A673 (cell line): ENCODE measurements at regions not wholly inside any gene's neighbourhood (a gene's known extent, or its start where the extent isn't known, plus 50 kb on each side); places are given as distances from the start of the nearest gene placed in this dataset.
A peak's percentile ranks its signal among the peaks of the same experiment; 100 is the strongest.
"Not testable (repeated sequence)": the region's sequence is repeated elsewhere in the genome, so short reads cannot be mapped to it uniquely, and the experiment has no call there.

Experiments used
- BruUV-seq: library from RNA; stranded (reverse); fragments of 400-500 nt; replicated peaks from 2 replicates; lab custom pipeline; 2021; lab: Mats Ljungman, UMichigan
- CTCF ChIA-PET: fragments of 300-600 bp; sonication (Branson Sonifier 250); formaldehyde crosslinking; loops from one replicate; lab custom pipeline; 2022; ENCODE audit warnings: antibody characterized with exemption; lab: Charles Lee
- POLR2A ChIA-PET: fragments of 300-600 bp; sonication (Branson Sonifier 250); formaldehyde crosslinking; loops from one replicate; lab custom pipeline; 2022; ENCODE audit warnings: antibody characterized with exemption; ENCODE audit not compliant: low non-redundant PET; lab: Charles Lee
- DNase-seq: peaks from one replicate; pipeline ENCODE4 v3.0.0-alpha.2; 2015; ENCODE audit warnings: low spot score
- H3K27ac ChIP-seq: fragments of 200-600 bp; sonication (generic); 2 replicates; pipeline ENCODE4 v1.5.1; 2016; ENCODE audit warnings: mixed run types, low read depth, mild to moderate bottlenecking, mixed read lengths, antibody characterized with exemption, low read length; ENCODE audit not compliant: poor library complexity, severe bottlenecking
- H3K27me3 ChIP-seq: fragments of 200-600 bp; sonication (generic); replicated peaks from 2 replicates; pipeline ENCODE4 v1.6.1; 2017; ENCODE audit warnings: mixed run types, low read depth, mild to moderate bottlenecking, mixed read lengths, antibody characterized with exemption, low read length; ENCODE audit not compliant: insufficient read depth, poor library complexity
- H3K36me3 ChIP-seq: fragments of 200-600 bp; sonication (generic); 2 replicates; pipeline ENCODE4 v1.6.1; 2016; ENCODE audit warnings: mixed run types, mild to moderate bottlenecking, mixed read lengths, antibody characterized with exemption, low read length; ENCODE audit not compliant: insufficient read depth, poor library complexity, severe bottlenecking
- H3K4me1 ChIP-seq: fragments of 200-600 bp; sonication (generic); 2 replicates; pipeline ENCODE4 v1.6.1; 2017; ENCODE audit warnings: mixed run types, mild to moderate bottlenecking, mixed read lengths, antibody characterized with exemption, low read length; ENCODE audit not compliant: insufficient read depth, poor library complexity, severe bottlenecking
- H3K4me3 ChIP-seq: fragments of 200-600 bp; sonication (generic); 2 replicates; pipeline ENCODE4 v1.5.1; 2016; ENCODE audit warnings: low read depth, mixed run types, mild to moderate bottlenecking, mixed read lengths, low read length; ENCODE audit not compliant: poor library complexity, severe bottlenecking
- H3K9me3 ChIP-seq: fragments of 200-600 bp; sonication (generic); 2 replicates; pipeline ENCODE4 v1.6.1; 2016; ENCODE audit warnings: mixed run types, low read depth, mild to moderate bottlenecking, mixed read lengths, antibody characterized with exemption, low read length; ENCODE audit not compliant: poor library complexity, severe bottlenecking
- EZH2 ChIP-seq: fragments of 200-600 bp; sonication (generic); IDR thresholded peaks from 2 replicates; pipeline ENCODE4 v1.6.1; 2017; ENCODE audit warnings: borderline replicate concordance, low read depth, mild to moderate bottlenecking, mixed read lengths, antibody characterized with exemption, low read length; ENCODE audit not compliant: poor library complexity, severe bottlenecking
- intact Hi-C: fragments of 100-400 bp; cut with micrococcal nuclease; formaldehyde crosslinking; loops from one replicate; pipeline ENCODE4 v1.10.0; 2022; ENCODE audit not compliant: unreplicated experiment
- TF ChIP-seq, protein P1 (sequence below): fragments of 300-800, 200-600 bp; sonication (generic); conservative IDR thresholded peaks from 2 replicates; pipeline ENCODE4 v1.5.1; 2017; ENCODE audit warnings: low read depth, mild to moderate bottlenecking, antibody characterized with exemption, low read length, moderate library complexity, mixed read lengths

DNA sequence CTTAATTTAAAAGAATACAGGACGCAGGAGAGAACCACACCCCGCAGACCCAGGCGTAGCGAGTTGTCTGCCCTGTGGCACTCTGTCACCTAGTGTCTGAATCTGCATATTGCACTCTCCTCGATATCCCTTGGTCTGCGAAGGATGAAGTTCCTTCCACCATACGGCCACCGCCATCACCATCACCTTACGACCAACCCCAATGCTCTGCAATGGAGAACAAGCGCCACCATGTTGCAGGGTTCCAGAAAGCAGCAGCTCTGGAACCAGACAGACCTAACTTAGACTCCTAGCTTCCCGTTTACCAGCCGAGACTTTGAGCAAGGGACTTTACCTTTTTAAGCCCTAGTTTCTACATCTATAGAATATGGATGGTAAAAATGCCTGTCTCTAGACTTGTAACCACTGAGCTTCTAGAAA, 77.4 kb upstream of the DMRT1 start:
- peak; percentile 73 for DNase-seq
- CTCF ChIA-PET, result interaction anchor here (0.6 kb wide), 1 partner anchor 412 kb away, joined by 3 read pairs; no protein-coding TSS in a partner anchor
- H3K4me3 ChIP-seq, result no peak overlapping the region
- no peaks in the 10 kb centered on the region for H3K36me3 ChIP-seq
- TF ChIP-seq EZH2, result no peak
- TF ChIP-seq, protein P1, sequence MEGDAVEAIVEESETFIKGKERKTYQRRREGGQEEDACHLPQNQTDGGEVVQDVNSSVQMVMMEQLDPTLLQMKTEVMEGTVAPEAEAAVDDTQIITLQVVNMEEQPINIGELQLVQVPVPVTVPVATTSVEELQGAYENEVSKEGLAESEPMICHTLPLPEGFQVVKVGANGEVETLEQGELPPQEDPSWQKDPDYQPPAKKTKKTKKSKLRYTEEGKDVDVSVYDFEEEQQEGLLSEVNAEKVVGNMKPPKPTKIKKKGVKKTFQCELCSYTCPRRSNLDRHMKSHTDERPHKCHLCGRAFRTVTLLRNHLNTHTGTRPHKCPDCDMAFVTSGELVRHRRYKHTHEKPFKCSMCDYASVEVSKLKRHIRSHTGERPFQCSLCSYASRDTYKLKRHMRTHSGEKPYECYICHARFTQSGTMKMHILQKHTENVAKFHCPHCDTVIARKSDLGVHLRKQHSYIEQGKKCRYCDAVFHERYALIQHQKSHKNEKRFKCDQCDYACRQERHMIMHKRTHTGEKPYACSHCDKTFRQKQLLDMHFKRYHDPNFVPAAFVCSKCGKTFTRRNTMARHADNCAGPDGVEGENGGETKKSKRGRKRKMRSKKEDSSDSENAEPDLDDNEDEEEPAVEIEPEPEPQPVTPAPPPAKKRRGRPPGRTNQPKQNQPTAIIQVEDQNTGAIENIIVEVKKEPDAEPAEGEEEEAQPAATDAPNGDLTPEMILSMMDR, result peak; percentile 69
- POLR2A ChIA-PET, result no interaction called here
- H3K9me3 ChIP-seq, result no peaks in the 10 kb centered on the region
- no TSS peak for BruUV-seq
- no peak overlapping the region for H3K27ac ChIP-seq
- H3K4me1 ChIP-seq, result no peaks in the 10 kb centered on the region
- H3K27me3 ChIP-seq, result peaks cover 23% of the 10 kb centered on the region
- intact Hi-C loops, result loop anchor here (5.0 kb wide), 1 partner anchor 377 kb away; no protein-coding TSS in a partner anchor

DNA sequence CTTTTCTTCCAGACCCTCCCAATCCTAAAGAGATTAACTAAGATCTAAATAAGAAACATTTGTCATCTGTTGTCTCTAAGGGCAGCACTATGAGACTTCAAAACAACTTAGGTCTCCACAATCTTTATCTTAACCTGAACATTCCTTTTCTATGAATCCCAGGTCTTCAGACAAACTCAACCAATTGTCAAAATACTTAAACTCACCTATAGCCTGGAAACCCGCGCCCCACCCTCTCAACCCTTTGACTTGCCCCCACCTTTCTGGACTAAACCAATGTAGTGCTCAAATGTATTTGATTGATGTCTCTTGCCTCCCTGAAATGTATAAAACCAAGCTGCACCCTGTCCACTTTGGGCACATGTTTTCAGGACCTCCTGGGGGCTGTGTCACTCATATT, 76.5 kb upstream of the DMRT1 start:
- ChIA-PET POLR2A (no interaction called here), CTCF (no interaction called here)
- no peaks in the 10 kb centered on the region for H3K4me1 ChIP-seq
- no TSS peak for BruUV-seq
- peaks cover 21% of the 10 kb centered on the region for H3K27me3 ChIP-seq
- no peaks in the 10 kb centered on the region for H3K36me3 ChIP-seq
- H3K27ac ChIP-seq, result no peak overlapping the region
- no peaks in the 10 kb centered on the region for H3K9me3 ChIP-seq
- intact Hi-C loops, result loop anchor here (5.0 kb wide), 1 partner anchor 378 kb away; no protein-coding TSS in a partner anchor
- no peak for DNase-seq
- H3K4me3 ChIP-seq, result no peak overlapping the region
- TF ChIP-seq, protein P1, result no peak
- no peak for TF ChIP-seq EZH2

DNA sequence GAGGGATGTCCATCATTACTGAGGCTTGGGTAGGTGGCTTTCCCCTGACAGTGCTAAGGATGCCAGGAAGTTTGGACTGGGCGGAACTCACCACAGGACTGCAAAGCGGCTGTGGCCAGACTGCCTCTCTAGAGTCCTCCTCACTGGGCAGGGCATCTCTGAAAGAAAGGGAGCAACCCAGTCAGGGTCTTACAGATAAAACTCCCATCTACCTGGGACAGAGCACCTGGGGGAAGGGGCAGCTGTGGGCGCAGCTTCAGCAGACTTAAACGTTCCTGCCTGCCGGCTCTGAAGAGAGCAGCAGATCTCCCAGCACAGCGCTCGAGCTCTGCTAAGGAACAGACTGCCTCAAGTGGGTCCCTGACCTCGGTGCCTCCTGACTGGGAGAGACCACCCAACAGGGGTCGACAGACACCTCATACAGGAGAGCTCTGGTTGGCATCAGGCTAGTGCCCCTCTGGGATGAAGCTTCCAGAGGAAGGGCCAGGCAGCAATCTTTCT, 74.4 kb upstream of the DMRT1 start:
- not testable (repeated sequence) for BruUV-seq

DNA sequence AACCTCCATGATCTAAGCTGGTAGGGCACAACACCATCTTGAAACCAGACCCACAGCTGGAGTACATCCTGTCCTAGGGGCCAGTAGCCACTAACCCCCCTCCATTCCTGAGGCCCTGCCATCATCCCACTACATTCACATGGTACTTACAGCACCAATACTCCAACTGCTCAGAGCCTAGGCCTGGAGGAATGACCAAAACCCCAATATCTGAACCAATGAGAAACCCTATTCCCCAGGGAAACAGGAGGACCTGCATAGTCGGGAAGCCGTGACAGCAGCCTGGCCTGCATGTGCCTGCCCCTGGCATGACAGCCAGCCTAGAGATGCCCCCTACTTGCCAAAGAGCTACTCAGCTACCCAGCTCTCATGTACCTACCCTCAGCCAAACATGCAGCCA, 65.4 kb upstream of the DMRT1 start:
- no peak for TF ChIP-seq EZH2
- TF ChIP-seq, protein P1, result no peak
- Histone ChIP-seq H3K4me3 (no peak overlapping the region), H3K4me1 (no peaks in the 10 kb centered on the region), H3K36me3 (no peaks in the 10 kb centered on the region), H3K9me3 (no peaks in the 10 kb centered on the region), H3K27ac (no peak overlapping the region), H3K27me3 (peaks cover 11% of the 10 kb centered on the region)
- BruUV-seq, result no TSS peak
- DNase-seq, result no peak
- ChIA-PET POLR2A (no interaction called here), CTCF (no interaction called here)
- intact Hi-C loops, result no loop called here

More for the DNA sequence above, 74.4 kb upstream of the DMRT1 start:
- DNase-seq, H3K36me3 ChIP-seq, H3K4me3 ChIP-seq, H3K4me1 ChIP-seq, POLR2A ChIA-PET, H3K27ac ChIP-seq, intact Hi-C loops, H3K9me3 ChIP-seq, CTCF ChIA-PET: not testable (repeated sequence)
- H3K27me3 ChIP-seq, result peaks cover 19% of the 10 kb centered on the region
